Neural cell (in vitro differentiated cells): ENCODE measurements at regions not wholly inside any gene's neighbourhood (a gene's known extent, or its start where the extent isn't known, plus 50 kb on each side); places are given as distances from the start of the nearest gene placed in this dataset.

Experiments used
- H2AFZ ChIP-seq: fragments of 200-600, 300-800 bp; sonication (generic), shearing (Covaris generic); 2 replicates; pipeline ENCODE4 v1.6.0; 2014; ENCODE audit warnings: low read depth, mild to moderate bottlenecking, antibody characterized with exemption, low read length, moderate library complexity
- H3F3A ChIP-seq: fragments of 200-600 bp; shearing (Covaris generic); 2 replicates; pipeline ENCODE4 v1.6.1; 2016; ENCODE audit warnings: mild to moderate bottlenecking, moderate library complexity, mixed read lengths, antibody characterized with exemption, low read length; ENCODE audit not compliant: insufficient read depth, poor library complexity, severe bottlenecking
- H3K27ac ChIP-seq: fragments of 200-600, 300-800 bp; sonication (generic), shearing (Covaris generic); 2 replicates; pipeline ENCODE4 v1.5.1; 2014; ENCODE audit warnings: mild to moderate bottlenecking, low read length, moderate library complexity
- H3K27me3 ChIP-seq: fragments of 300-800, 200-600 bp; sonication (generic), shearing (Covaris generic); 2 replicates; pipeline ENCODE4 v1.6.0; 2014; ENCODE audit warnings: mild to moderate bottlenecking, low read depth, low read length, moderate library complexity; ENCODE audit not compliant: insufficient read depth
- H3K36me3 ChIP-seq: fragments of 300-800, 200-600 bp; sonication (generic), shearing (Covaris generic); 2 replicates; pipeline ENCODE4 v1.5.1; 2014; ENCODE audit warnings: mild to moderate bottlenecking, antibody characterized with exemption, low read length, moderate library complexity; ENCODE audit not compliant: insufficient read depth
- H3K4me2 ChIP-seq: fragments of 300-800, 200-600 bp; sonication (generic), shearing (Covaris generic); 2 replicates; pipeline ENCODE4 v1.6.0; 2014; ENCODE audit warnings: mild to moderate bottlenecking, low read length
- H3K4me3 ChIP-seq: fragments of 300-800, 200-600 bp; sonication (generic), shearing (Covaris generic); 2 replicates; pipeline ENCODE4 v1.5.1; 2014; ENCODE audit warnings: mild to moderate bottlenecking, low read length, moderate library complexity
- H3K79me2 ChIP-seq: fragments of 200-600 bp; shearing (Covaris generic); replicated peaks from 2 replicates; pipeline ENCODE4 v1.6.0; 2014; ENCODE audit warnings: mild to moderate bottlenecking, low read length, moderate library complexity; ENCODE audit not compliant: insufficient read depth
- H3K9ac ChIP-seq: fragments of 300-800, 200-600 bp; sonication (generic), shearing (Covaris generic); 2 replicates; pipeline ENCODE4 v1.6.1; 2016; ENCODE audit warnings: mild to moderate bottlenecking, low read length, mixed read lengths
- H3K9me2 ChIP-seq: fragments of 200-600 bp; shearing (Covaris generic); 2 replicates; pipeline ENCODE4 v1.6.1; 2016; ENCODE audit warnings: mild to moderate bottlenecking, low read length, mixed read lengths; ENCODE audit not compliant: insufficient read depth
- H3K9me3 ChIP-seq: fragments of 200-600, 300-800 bp; sonication (generic), shearing (Covaris generic); 2 replicates; pipeline ENCODE4 v1.6.1; 2016; ENCODE audit warnings: mild to moderate bottlenecking, mixed run types, low read length, moderate library complexity, mixed read lengths
- H4K20me1 ChIP-seq: fragments of 200-600 bp; shearing (Covaris generic); 2 replicates; pipeline ENCODE4 v1.6.1; 2016; ENCODE audit warnings: mild to moderate bottlenecking, mixed run types; ENCODE audit not compliant: insufficient read depth
- CTCF ChIP-seq: fragments of 450-650 bp; IDR thresholded peaks from 2 replicates; pipeline ENCODE4 v1.5.1; 2014; ENCODE audit warnings: antibody characterized with exemption, mild to moderate bottlenecking, moderate library complexity; ENCODE audit not compliant: poor library complexity, severe bottlenecking
- EP300 ChIP-seq: fragments of 450-650 bp; conservative IDR thresholded peaks from 2 replicates; pipeline ENCODE4 v1.6.1; 2014; ENCODE audit warnings: antibody characterized with exemption, mild to moderate bottlenecking, moderate library complexity; ENCODE audit not compliant: poor library complexity, severe bottlenecking
- EZH2 ChIP-seq: fragments of 200-600, 300-800 bp; shearing (Covaris generic), sonication (generic); IDR thresholded peaks from 2 replicates; pipeline ENCODE4 v1.6.1; 2014; ENCODE audit warnings: antibody characterized with exemption, low read length, borderline replicate concordance, mild to moderate bottlenecking; ENCODE audit not compliant: insufficient read depth, poor library complexity, severe bottlenecking
- MXI1 ChIP-seq: fragments of 450-650 bp; conservative IDR thresholded peaks from 2 replicates; pipeline ENCODE4 v1.6.1; 2014; ENCODE audit warnings: antibody characterized with exemption, mild to moderate bottlenecking; ENCODE audit not compliant: poor library complexity, severe bottlenecking
- POLR2AphosphoS5 ChIP-seq: IDR thresholded peaks from 2 replicates; pipeline ENCODE4 v1.6.1; 2012
- RAD21 ChIP-seq: fragments of 450-650 bp; conservative IDR thresholded peaks from 2 replicates; pipeline ENCODE4 v1.6.1; 2014; ENCODE audit warnings: antibody characterized with exemption, mild to moderate bottlenecking, moderate library complexity
- REST ChIP-seq: IDR thresholded peaks from 2 replicates; pipeline ENCODE4 v1.6.1; 2012; ENCODE audit warnings: borderline replicate concordance
- SMC3 ChIP-seq: fragments of 450-650 bp; conservative IDR thresholded peaks from 2 replicates; pipeline ENCODE4 v1.6.1; 2014; ENCODE audit warnings: antibody characterized with exemption, mild to moderate bottlenecking, moderate library complexity; ENCODE audit not compliant: poor library complexity
- TAF1 ChIP-seq: IDR thresholded peaks from 2 replicates; pipeline ENCODE4 v1.6.1; 2012; ENCODE audit warnings: low read depth

- H3K79me2 ChIP-seq = no peaks in the 10 kb centered on the region
- no peaks in the 10 kb centered on the region for H4K20me1 ChIP-seq
- no peak overlapping the region for H3K9ac ChIP-seq
- H3K36me3 ChIP-seq = no peaks in the 10 kb centered on the region
- no peaks in the 10 kb centered on the region for H3K9me2 ChIP-seq
- H3K27me3 ChIP-seq = no peaks in the 10 kb centered on the region
- no peak overlapping the region for H3K4me3 ChIP-seq
- no peak overlapping the region for H2AFZ ChIP-seq
- H3K27ac ChIP-seq = no peak overlapping the region
- no peak overlapping the region for H3K4me2 ChIP-seq
- TF ChIP-seq POLR2AphosphoS5 (no peak), REST (no peak), TAF1 (no peak), SMC3 (no peak), EP300 (no peak), MXI1 (no peak), EZH2 (no peak), RAD21 (no peak), CTCF (no peak)
- H3F3A ChIP-seq = no peaks in the 10 kb centered on the region
- H3K9me3 ChIP-seq = no peaks in the 10 kb centered on the region
Observed at GRCh38 chr7:80385508-80385907, 126.4 kb downstream of the GNAT3 start.

- H3K9ac ChIP-seq = no peak overlapping the region
- H3K79me2 ChIP-seq = no peaks in the 10 kb centered on the region
- no peak overlapping the region for H3K4me3 ChIP-seq
- TF ChIP-seq RAD21 = no peak
- no peak for TF ChIP-seq POLR2AphosphoS5
- TF ChIP-seq MXI1 = no peak
- H3K4me2 ChIP-seq = no peak overlapping the region
- H2AFZ ChIP-seq = no peak overlapping the region
- no peaks in the 10 kb centered on the region for H3K36me3 ChIP-seq
- H3K27ac ChIP-seq = no peak overlapping the region
- H4K20me1 ChIP-seq = no peaks in the 10 kb centered on the region
- H3F3A ChIP-seq = no peaks in the 10 kb centered on the region
- H3K9me3 ChIP-seq = no peaks in the 10 kb centered on the region
- H3K27me3 ChIP-seq = no peaks in the 10 kb centered on the region
- no peaks in the 10 kb centered on the region for H3K9me2 ChIP-seq
Observed at GRCh38 chr7:80380957-80381356, 130.9 kb downstream of the GNAT3 start.
